NCI-H460 (cell line): ENCODE measurements at regions not wholly inside any gene's neighbourhood (a gene's known extent, or its start where the extent isn't known, plus 50 kb on each side); places are given as distances from the start of the nearest gene placed in this dataset.

Experiments used
- DNase-seq: peaks from one replicate; pipeline ENCODE4 v3.0.0-alpha.2; 2016; ENCODE audit warnings: low read depth; ENCODE audit errors: extremely low read depth

- no peak for DNase-seq
Observed at GRCh38 chr18:41482501-41482900, 472.5 kb upstream of the PIK3C3 start.

- DNase-seq, result no peak
Observed at GRCh38 chr18:41466436-41467160, 488.4 kb upstream of the PIK3C3 start.

DNA sequence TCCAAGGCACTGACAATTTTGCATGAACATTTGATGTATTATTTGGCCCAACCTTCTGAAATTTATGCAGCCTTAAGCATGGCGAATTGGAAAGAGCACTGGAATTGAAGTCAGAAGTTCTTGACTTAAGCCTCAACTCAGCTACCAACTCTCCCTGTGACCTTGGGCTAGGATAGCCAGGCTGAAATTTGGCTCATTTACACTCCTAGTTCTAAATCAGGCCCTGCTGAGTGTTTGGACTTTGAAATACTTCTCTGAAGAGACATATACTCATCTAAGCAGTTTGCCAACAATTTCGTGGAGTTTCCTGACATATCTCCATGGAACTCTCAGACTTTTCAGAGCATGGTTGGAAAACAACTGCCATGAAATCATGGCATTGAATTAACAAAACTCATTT is 489.6 kb upstream of the PIK3C3 start:
- DNase-seq, result no peak

DNA sequence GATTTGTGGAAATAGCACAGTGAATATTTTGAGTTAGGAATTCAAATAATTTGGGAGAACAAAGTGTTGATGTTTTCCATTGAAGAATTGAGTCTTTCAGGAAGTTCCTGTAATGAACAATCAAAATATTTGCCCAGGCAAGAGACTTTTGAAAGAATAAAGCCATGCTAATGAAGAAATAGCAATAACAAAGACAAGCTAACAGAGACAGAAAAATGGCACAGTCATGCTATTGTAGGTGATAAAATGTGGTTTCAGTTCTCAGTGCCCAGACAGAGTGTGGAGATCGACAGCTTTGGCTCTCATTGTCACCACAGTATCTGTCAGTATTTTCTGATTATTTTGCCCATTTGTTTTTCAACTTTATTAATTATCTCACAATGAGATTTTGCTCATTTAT is 490.8 kb upstream of the PIK3C3 start:
- DNase-seq, result no peak

DNA sequence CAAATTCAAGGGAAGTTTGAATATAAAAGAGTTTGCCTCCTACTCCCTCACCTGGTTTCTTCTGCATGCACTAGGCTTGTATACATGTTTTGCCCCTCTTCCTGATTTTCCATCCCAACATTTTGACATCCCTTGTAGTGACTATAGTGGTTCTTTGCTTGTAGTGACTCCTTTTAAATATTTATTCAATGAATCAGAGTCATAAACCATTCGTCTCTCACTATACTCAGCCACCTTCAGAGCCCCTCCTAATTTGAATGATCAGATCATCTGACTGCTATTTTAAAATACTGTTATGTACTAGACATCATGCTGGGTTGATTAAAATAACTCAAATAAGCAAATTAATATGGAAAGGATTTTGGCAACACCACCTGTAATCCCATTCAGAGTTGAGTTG is 492.1 kb upstream of the PIK3C3 start:
- no peak for DNase-seq

DNA sequence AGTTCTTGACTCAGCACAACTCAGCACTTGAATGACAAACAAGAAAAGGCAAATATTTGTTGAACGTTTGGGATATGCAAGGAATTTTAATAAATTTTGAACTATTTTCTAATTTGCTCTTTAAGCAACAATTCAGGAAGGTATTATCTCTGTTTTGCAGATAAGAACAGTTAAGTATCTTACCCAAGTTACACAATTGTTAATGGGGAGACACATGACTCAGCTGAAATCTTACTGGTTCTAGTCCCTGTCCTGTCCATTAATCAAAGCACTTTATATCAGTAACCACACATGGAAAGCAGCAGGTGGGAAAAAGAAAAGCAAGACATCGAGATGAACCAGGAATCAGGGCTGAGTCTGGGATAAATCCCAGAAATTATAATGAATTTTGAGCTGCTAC is 493.9 kb upstream of the PIK3C3 start:
- no peak for DNase-seq

DNA sequence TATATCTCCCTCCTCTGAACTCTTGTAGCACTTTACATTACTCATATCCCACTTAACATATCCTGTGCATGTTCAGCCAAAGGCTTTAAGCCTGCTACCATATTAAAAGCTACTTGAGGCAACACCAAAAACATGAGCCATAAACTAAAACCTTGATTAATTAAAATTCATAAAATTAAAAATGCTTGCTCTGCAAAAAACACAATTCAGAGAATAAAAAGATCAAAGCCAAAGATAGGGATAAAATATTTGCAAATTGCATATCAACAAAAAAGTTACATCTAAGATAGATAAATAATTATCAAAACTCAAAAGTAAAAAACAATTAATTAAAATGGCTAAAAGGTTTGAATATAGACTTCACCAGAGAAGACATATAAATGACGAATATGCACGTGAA is 495.4 kb upstream of the PIK3C3 start:
- no peak for DNase-seq

- no peak for DNase-seq
Observed at GRCh38 chr18:41458376-41458775, 496.7 kb upstream of the PIK3C3 start.

GRCh38 chr18:41457765-41458326 is 497.2 kb upstream of the PIK3C3 start:
- no peak for DNase-seq

DNA sequence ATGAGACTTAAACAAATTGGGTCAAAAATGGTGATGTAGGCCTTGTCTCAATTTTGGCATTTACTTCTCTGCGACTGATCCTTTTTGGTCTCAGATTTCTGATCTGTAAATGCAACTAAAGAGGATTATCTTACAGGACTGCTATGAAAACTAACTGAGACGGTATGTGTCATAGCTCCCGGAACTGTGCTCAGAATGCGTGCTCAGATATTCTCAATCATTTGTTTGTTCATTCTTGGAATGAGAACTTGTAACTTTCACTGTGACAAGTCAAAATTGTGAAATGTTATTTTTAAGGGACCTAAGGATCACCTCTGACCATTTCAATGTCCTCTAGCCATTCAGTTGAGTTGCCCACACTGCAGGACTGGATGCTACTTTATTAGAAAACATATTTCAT is 498.2 kb upstream of the PIK3C3 start:
- peak; percentile 17 for DNase-seq

DNA sequence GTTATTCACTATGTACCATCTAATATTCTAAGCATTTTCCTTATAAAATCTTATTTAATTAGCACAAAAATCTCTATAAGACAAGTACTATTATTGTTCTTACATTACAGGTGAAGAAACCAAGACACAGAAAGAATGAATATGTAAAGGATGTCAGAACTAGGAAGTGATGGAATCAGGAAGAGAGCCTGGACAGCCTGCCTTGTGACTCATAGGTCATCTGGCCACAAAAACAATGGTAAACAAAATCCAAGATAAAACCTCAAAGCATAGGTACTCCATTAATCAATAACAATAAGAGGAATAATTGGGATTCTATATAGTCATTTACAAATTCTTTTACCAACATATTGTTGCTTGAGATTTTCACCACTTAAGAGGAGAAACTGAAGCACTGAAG is 505.4 kb upstream of the PIK3C3 start:
- no peak for DNase-seq

- no peak for DNase-seq
Observed at GRCh38 chr18:41444943-41445342, 510.1 kb upstream of the PIK3C3 start.

DNA sequence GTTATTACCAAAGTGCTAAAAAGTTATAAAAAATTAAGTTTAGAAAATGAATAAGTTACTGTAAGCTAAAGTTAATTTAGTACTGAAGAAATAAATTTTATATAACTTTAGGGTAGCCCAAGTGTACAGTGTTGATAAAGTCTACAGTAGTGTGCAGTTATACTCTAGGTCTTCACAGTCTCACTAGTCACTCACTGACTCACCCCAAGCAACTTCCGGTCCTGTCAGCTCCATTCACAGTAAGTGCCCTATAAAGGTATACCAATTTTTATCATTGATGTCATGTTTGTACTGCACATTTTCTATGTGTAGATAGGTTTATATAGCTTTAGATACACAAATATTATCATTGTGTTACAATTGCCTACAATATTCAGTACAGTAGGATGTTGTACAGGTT is 518.3 kb upstream of the PIK3C3 start:
- DNase-seq, result no peak

DNA sequence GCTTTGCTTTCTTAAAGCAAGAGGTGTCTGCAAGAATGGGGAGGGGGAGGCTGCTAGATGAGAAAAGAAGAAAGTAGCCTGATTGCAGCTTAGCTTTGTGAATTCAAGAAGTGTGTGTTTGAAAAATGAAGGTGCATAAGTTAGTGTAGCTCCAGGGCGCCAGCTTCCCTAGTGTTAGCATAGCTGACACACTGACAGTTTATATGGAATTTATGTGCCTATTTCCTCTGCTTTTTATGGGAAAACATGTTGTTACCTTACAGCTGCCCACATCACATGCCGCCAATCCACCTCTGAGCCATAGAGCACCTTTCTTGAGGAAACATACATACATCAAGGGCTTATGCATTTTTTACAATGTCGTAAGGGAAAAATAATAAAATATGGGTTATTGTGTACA is 536.4 kb upstream of the PIK3C3 start:
- DNase-seq, result no peak

DNA sequence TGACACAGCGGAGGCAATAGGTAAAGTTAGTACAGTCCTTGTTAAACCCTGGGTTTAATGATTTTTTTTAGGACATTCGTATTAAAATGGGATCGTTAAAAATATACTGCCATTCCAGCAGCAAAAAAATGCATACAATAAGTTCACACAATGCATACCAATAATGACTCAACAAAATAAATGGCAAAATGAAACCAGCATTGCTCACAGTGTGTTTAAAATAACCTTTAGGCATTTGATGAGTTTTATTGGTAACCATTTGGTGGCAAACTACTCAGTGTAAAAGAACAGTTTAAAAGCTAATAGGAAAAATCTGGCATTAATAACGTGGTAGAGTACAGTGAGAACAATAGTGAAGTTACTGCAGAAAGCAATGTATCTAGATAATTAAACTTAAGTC is 539.0 kb upstream of the PIK3C3 start:
- DNase-seq, result no peak

DNA sequence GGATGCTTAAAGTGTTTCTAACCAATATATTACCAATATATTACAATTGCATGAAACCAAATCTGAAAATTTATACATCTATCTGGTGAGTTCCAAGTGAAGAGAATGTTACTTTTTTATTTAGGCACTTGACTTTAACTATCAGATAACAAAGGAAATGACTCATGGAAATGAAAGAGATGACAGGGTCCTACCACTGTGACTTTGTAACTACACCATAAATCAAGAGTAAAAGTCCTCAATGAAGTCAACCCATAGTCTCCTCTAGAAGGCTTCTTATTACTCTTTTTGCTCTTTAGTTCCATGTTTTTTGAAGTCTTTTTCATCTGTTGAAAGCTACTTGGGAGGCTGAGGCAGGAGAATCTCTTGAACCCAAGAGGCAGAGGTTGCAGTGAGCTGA is 545.0 kb upstream of the PIK3C3 start:
- DNase-seq, result no peak

- no peak for DNase-seq
Observed at GRCh38 chr18:41406834-41407233, 548.2 kb upstream of the PIK3C3 start.

DNA sequence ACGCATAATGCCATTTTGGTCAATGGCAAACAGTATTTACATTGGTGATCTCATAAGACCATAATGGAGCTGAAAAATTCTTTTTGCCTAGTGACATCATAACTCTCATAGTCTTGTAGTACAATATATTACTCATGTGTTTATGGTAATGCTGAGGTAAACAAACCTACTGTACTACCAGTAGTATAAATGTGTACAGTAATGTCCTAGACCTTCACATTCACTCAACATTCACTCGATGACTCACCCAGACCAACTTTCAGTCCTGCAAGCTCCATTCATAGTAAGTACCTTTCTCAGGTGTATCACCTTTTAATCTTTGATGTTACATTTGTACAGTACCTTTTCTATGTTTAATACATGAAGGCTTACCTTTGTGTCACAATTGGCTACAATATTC is 558.2 kb upstream of the PIK3C3 start:
- no peak for DNase-seq

DNA sequence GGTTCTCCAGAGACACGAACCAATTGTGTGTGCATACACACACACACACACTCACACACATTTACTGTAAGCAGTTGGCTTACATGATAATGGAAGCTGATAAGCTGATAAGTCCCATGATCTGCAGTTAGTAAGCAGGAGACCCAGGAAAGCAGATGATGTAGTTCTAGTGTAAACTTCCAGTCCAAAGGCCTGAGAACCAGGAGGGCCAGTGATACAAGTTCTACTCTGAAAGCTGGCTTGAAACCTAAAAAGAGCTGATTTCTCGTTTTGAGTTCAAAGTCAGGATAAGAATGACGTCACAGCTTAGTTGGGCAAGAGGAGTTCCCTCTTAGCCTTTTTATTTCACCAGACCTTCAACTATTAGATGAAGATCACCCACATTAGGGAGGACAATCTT is 558.8 kb upstream of the PIK3C3 start:
- DNase-seq, result no peak

GRCh38 chr18:41395695-41396094 is 559.3 kb upstream of the PIK3C3 start:
- DNase-seq, result no peak

DNA sequence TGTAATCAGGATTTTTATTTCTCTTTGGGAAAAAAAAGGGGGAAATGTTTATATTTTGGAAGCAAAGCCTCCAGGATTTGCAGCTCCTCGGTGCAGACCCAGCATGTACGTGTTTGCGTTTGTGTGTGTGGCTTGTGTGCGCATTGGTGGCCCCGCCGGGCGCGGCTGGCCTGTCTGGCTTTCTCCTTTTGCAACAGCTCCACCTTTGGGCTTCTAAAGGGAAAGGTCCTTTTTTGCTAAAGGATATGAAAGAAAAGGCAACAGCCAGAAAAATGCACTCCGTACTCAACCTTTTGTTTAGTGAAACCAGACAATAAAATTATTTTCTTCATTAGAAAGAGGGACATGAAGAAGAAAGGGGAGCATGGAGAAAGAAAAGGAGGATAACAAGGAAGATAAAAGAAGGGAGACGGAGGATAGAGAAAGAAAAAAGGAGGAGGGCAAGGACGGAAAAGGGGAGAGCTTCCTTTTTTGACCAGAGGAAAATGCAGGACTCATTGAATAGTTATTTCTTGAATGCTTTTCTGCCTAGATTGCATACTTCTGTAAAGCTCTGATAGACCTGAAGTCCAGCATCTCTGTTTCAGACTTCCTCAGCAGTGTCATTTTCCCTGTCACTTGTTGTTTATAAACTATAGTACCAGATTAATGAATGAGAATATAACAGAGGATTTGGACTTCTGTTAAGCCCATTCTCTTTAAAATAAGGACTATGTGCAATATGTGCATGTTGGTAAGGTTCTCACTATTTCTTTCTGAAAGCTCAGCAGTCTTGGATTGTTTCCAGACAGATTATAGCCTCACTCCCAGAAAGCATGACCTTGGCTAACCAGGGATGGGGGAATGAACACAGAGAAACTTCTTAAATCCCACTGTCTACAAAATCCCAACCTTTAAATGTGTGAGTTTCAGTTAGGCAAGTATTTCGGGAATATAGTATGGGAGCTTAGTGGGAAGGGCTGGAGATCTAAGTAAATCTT is 563.1 kb upstream of the PIK3C3 start:
- peak; percentile 47 for DNase-seq

- no peak for DNase-seq
Observed at GRCh38 chr18:41390309-41390708, 564.7 kb upstream of the PIK3C3 start.
